Stimulated activated CD8-positive, alpha-beta memory T cell treated with anti-CD3 and anti-CD28 coated beads, Interleukin-4, amount 100 ng/mL, for 4 hours (primary cell): ENCODE measurements at regions not wholly inside any gene's neighbourhood (a gene's known extent, or its start where the extent isn't known, plus 50 kb on each side); places are given as distances from the start of the nearest gene placed in this dataset.
"Not testable (repeated sequence)": the region's sequence is repeated elsewhere in the genome, so short reads cannot be mapped to it uniquely, and the experiment has no call there.

Experiments used
- DNase-seq, 2 donors: peaks; one replicate each; pipeline ENCODE4 v3.0.0-alpha.2; 2020; ENCODE audit warnings: low read depth in 2 of 2, low spot score in 1 of 2

- DNase-seq, result not testable (repeated sequence)
These were observed 67.8 kb downstream of the MRPL36 start for GRCh38 chr5:1731855-1732237.

GRCh38 chr5:1731091-1731639 is 68.5 kb downstream of the MRPL36 start:
- DNase-seq, result no peak

- no peak for DNase-seq
These were observed 69.2 kb downstream of the MRPL36 start for GRCh38 chr5:1730487-1730847.

DNA sequence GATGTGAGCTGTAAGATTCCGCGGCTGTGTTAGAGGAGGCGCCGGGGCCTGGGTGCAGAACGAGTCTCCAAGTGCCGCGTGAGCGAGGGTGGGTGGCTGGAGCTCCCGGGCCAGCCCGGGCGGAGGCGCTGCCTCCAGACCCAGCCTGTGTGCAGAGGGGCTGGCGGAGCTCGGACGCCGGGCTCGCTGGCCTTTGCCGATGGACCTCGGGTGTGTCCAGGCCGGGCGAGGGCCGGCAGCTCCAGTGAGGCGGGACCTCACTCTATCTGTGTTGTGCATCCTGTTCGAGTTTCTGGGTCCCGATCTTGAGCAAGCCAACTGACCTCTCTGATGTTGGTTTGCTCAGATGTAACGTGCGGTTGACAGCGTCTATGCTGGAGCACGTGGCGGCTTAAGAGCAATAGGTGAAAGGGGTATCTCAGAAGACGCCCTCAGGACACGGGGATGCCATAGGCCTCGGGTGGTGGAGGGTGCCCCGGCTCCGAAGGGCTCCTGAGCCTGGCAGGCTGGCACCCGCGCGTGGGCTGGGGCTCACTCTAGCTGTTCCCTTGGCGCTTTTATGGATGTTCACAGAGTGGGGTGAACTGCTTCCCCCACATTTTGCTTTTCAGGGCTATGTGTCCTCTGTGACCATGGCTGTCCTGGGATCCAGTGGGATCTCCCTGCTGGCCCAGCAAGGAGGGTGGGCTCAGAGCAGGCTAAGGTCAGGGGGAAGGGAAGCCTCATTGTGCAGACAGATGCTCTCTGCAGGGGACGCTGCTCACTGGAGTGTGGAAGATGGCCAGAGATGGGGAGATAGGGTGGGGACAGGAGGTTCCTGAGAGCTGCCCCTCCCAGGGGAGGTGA is 69.8 kb downstream of the MRPL36 start:
- DNase-seq, result no peak

DNA sequence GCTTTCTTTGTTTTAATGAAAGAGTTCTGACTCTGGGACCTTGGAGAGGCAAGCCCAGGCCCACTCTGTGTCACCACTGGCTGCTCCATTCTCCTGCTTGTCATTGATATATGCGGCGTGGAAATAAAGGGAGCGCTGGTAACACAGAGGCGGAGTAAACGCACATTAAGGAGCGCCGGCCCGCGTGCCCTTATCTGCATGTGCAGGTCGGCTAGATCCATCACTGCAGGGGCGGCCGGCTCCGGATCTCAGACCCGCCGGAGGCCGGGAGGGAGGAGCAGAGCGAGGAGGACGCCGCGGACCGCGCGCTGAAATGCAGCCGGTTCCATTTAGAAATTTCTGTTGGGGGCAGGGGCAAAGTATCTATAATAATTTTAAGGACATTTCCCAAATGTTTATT is 70.8 kb downstream of the MRPL36 start:
- DNase-seq, result no peak

DNA sequence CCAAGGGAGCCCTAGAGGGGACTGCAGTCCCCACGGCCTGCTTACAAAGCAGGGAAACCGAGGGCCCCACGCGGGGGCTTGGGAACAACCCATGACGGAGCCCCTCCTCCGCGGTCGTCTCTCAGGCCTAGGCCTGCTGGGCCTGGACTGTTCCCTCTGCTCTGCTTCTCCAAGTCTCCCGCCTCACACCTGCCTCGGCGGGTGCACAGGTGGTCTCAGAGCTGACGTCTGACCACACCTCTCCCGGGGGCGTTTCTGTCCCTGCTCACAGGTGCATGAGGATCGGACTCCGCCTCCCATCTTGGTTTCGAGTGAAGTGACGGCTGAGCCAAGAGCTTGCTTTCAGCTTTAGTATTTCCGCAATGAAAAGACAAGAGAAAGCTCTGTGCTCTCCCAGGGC is 72.1 kb downstream of the MRPL36 start:
- DNase-seq, result no peak

DNA sequence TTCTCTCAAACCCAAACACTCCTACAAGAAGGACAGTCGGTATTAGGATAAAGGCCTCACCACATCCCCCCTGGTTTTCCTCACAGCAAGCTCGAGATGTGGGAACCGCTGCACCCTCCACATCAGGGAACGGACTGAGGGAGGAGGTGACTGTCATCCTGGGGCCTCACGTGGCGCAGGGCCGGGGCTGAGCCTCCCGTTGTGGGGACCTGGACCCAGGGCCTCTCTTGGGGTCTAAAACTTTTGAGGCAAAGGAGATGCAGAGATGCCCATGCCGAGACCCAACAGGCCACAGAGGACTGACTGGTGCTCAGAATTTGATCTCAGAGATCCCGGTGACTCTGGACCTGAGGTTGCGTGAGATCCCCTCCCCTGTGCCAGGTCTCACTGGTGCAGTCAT is 72.7 kb downstream of the MRPL36 start:
- no peak for DNase-seq

- DNase-seq, result no peak
These were observed 73.2 kb downstream of the MRPL36 start for GRCh38 chr5:1726469-1726865.

- DNase-seq, result no peak
These were observed 73.8 kb downstream of the MRPL36 start for GRCh38 chr5:1725641-1726468.

DNA sequence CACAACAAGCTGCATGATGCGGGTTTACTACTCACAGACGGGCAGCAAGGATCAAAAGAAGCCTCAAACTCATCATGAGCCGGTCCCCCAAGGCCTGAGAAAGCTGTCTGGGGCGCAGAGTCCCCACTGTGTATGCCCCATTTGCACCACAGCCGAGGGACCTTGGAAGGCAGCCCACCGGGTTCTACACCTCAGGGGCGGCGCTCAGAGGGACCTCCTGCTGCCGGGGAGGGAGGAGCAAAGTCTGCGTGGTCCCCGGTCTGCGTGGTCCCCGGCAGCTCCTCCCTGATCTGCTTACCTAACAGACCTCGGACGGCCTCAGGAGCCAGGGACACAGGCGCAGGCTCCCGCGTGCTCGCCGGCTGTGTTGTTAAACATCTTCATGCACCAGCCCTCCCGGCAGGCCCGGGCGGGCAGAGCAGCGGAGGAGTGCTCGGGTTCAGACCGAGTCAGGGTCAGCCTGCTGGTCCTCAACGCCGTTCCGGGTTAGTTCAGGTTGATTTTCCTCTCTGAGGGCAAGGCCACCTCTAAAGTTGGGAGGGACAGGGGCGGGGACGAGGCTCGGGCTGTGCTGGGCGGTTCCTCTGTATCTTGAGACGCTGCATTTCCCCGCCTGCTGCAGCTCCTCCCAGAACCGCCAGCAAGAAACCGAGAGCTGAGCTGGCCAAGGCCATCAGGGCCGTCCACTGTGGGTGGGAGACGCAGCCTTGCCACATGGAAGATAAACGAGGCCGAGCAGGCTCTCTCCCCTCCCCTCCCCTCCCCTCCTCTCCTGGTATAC is 74.6 kb downstream of the MRPL36 start:
- no peak for DNase-seq

DNA sequence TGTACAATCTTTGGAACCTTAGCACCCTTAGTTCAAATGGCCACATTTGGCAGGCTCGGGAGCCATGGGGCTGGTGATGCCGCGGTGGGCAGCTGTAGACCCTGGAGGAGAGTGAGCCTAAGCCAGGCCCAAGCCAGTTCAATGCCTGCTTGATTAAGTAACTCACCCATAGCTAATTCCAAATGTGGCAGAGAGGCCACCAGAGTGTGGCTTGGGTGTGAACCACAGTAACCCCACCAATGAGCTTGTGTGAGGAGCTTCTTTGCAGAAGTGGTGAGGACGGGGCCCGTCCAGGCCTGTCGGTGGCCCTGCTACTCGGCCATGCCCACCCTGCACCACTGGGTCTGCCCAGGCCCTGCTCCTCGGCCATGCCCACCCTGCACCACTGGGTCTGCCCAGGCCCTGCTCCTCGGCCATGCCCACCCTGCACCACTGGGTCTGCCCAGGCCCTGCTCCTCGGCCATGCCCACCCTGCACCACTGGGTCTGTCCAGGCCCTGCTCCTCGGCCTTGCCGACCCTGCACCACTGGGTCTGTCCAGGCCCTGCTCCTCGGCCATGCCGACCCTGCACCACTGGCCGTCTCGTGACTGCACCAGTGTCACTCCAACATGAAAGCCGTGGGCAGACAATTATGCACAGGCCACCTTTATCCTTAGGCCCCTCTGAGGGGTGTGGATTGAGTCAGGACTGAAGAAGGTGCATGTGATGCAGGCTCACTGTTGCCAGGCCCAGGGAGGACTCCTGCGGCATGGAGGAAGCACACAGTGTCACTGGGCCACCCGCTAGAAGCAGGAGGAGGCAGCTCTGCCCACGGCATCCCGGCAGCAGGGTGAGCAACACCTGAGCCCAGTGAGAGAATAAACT is 75.4 kb downstream of the MRPL36 start:
- no peak for DNase-seq

GRCh38 chr5:1723476-1723875 is 76.2 kb downstream of the MRPL36 start:
- DNase-seq, result no peak

- no peak for DNase-seq
These were observed 76.8 kb downstream of the MRPL36 start for GRCh38 chr5:1722877-1723276.

GRCh38 chr5:1720396-1721110 is 79.1 kb downstream of the MRPL36 start:
- DNase-seq, result no peak

- no peak for DNase-seq
These were observed 79.8 kb downstream of the MRPL36 start for GRCh38 chr5:1719860-1720259.

- no peak for DNase-seq
These were observed 81.0 kb downstream of the MRPL36 start for GRCh38 chr5:1718669-1719068.

- not testable (repeated sequence) for DNase-seq
These were observed 89.5 kb downstream of the MRPL36 start for GRCh38 chr5:1710091-1710490.

DNA sequence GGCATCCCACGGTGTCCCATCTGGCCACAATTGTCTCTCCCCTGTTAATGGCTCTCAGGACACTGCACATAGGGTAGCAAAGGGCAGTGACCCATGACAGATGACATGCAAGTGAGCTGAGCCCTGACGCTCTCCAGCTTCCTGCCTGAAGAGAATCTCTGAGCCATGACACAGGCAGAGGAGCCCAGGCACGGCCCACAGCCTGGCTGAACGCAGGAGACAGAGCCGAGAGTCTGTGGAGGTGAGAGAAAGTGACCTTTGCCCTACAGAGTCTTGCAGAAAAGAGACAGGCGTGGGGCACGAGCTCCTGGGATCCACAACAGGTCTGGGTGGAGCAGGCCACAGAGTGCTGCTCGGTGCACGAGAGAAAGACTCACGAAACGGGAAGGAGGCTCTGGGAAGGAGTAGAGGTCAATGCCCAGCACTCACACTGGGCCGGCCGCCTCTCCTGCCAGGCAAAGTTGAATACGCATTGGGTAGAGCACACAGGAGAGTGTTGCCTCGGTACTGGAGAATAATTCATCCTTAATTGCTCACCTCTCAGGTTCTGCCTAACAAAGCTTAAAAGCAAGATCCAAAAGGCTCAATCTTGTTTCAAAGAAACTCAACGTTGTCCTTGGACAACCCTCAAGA is 90.3 kb downstream of the MRPL36 start:
- DNase-seq, result no peak

GRCh38 chr5:1708592-1709141 is 91.0 kb downstream of the MRPL36 start:
- no peak for DNase-seq
